Keratinocyte (primary cell): ENCODE measurements at regions not wholly inside any gene's neighbourhood (a gene's known extent, or its start where the extent isn't known, plus 50 kb on each side); places are given as distances from the start of the nearest gene placed in this dataset.

Source experiments
- DNase-seq: peaks from one replicate; pipeline ENCODE4 v3.0.0-alpha.2; 2011; ENCODE audit warnings: low read depth, missing footprints, low spot score
- FAIRE-seq: peaks from 2 replicates; lab custom pipeline; 2011; peaks lifted over from hg19 to GRCh38; lab: Jason Lieb, UNC
- H2AFZ ChIP-seq: 2 replicates; pipeline ENCODE4 v1.6.0; 2012; ENCODE audit warnings: low read length, control low read depth, inconsistent platforms; ENCODE audit not compliant: control insufficient read depth
- H3K27ac ChIP-seq: 2 replicates; pipeline ENCODE4 v1.5.1; 2011; ENCODE audit warnings: low read length; ENCODE audit not compliant: control insufficient read depth, insufficient read depth
- H3K27me3 ChIP-seq: 3 replicates; pipeline ENCODE4 v1.6.0; 2011; ENCODE audit warnings: low read length; ENCODE audit not compliant: control insufficient read depth, insufficient read depth; ENCODE audit errors: extremely low read depth
- H3K36me3 ChIP-seq, 2 experiments: 2 replicates in 1 of 2; 3 replicates in 1 of 2; pipeline ENCODE4 v1.5.1; 2011; ENCODE audit warnings: low read length in 2 of 2, mild to moderate bottlenecking in 1 of 2; ENCODE audit not compliant: control insufficient read depth in 2 of 2, insufficient read depth in 2 of 2; ENCODE audit errors: extremely low read depth in 1 of 2
- H3K4me1 ChIP-seq: 3 replicates; pipeline ENCODE4 v1.5.1; 2011; ENCODE audit warnings: low read length; ENCODE audit not compliant: control insufficient read depth, insufficient read depth; ENCODE audit errors: extremely low read depth
- H3K4me2 ChIP-seq: 3 replicates; pipeline ENCODE4 v1.6.0; 2011; ENCODE audit warnings: low read depth, low read length; ENCODE audit not compliant: control insufficient read depth, insufficient read depth; ENCODE audit errors: extremely low read depth
- H3K4me3 ChIP-seq, 3 experiments: fragments of 200-600 bp in 1 of 3; sonication (generic) in 1 of 3; 2 replicates in 2 of 3; 3 replicates in 1 of 3; pipeline ENCODE4 v1.5.1; 2011 to 2016; ENCODE audit warnings: low read length in 3 of 3, mild to moderate bottlenecking in 3 of 3, control low read depth in 2 of 3, inconsistent platforms in 1 of 3, low read depth in 1 of 3, mixed read lengths in 1 of 3, mixed run types in 1 of 3, moderate library complexity in 1 of 3; ENCODE audit not compliant: control insufficient read depth in 2 of 3, insufficient read depth in 2 of 3; ENCODE audit errors: extremely low read depth in 1 of 3
- H3K79me2 ChIP-seq: 2 replicates; pipeline ENCODE4 v1.6.0; 2012; ENCODE audit warnings: low read length; ENCODE audit not compliant: control insufficient read depth, insufficient read depth
- H3K9ac ChIP-seq: 3 replicates; pipeline ENCODE4 v1.6.0; 2011; ENCODE audit warnings: low read length; ENCODE audit not compliant: control insufficient read depth, insufficient read depth; ENCODE audit errors: extremely low read depth
- H3K9me1 ChIP-seq: 3 replicates; pipeline ENCODE4 v1.6.0; 2011; ENCODE audit warnings: low read length; ENCODE audit not compliant: control insufficient read depth, insufficient read depth; ENCODE audit errors: extremely low read depth
- H3K9me3 ChIP-seq: 2 replicates; pipeline ENCODE4 v1.5.1; 2012; ENCODE audit warnings: low read depth, low read length; ENCODE audit not compliant: control insufficient read depth
- H4K20me1 ChIP-seq: 3 replicates; pipeline ENCODE4 v1.6.0; 2011; ENCODE audit warnings: low read length; ENCODE audit not compliant: control insufficient read depth, insufficient read depth; ENCODE audit errors: extremely low read depth
- EZH2 ChIP-seq: IDR thresholded peaks from one replicate; pipeline ENCODE4 v1.6.1; 2012; ENCODE audit warnings: inconsistent platforms, mild to moderate bottlenecking, low read length, moderate library complexity
- dilution Hi-C: fragments of 300-500 bp; cut with MboI; formaldehyde crosslinking; loops from one replicate; pipeline ENCODE4 v1.7.0; 2020; ENCODE audit warnings: low sequenced_read_pairs; ENCODE audit not compliant: extremely low pct_ligation_motif_present
- TF ChIP-seq, protein P1 (sequence below), 3 experiments: IDR thresholded peaks in 1 of 3; conservative IDR thresholded peaks in 1 of 3; optimal IDR thresholded peaks in 1 of 3; 2 replicates in 2 of 3; 3 replicates in 1 of 3; pipeline versions ENCODE3 to v1.5.1; 2011; ENCODE audit warnings: low read length in 3 of 3, mild to moderate bottlenecking in 3 of 3, moderate library complexity in 2 of 3, control low read depth in 1 of 3, inconsistent platforms in 1 of 3; ENCODE audit not compliant: insufficient read depth in 2 of 3; ENCODE audit errors: extremely low read depth in 1 of 3

DNA sequence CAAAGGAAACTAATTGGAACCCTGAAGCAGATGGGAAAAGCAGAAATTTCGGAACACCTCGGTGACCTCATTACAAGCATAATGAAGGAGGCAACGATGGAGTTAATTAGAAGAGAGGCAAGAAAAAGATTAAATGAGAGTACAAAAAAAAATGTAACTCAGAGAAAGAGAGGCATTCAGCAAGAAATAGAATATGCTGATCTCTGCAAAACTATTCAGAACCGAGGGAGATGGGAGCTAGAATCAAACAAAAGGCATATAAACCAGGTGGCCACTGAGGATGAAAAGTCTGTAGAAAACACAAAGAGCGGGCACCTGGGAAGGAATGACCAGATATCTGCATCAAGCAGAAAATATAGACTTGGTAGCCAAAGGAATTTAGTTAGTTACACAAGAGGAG is 118.9 kb downstream of the CETN3 start:
- Histone ChIP-seq H3K4me1 (no peaks in the 10 kb centered on the region), H3K27ac (no peak overlapping the region), H2AFZ (no peak overlapping the region), H3K9me1 (no peaks in the 10 kb centered on the region), H3K36me3 (no peaks in the 10 kb centered on the region), H4K20me1 (no peaks in the 10 kb centered on the region), H3K79me2 (no peaks in the 10 kb centered on the region), H3K9me3 (no peaks in the 10 kb centered on the region), H3K4me2 (no peak overlapping the region), H3K27me3 (no peaks in the 10 kb centered on the region), H3K4me3 (no peak overlapping the region), H3K9ac (no peak overlapping the region)
- no peak for DNase-seq
- FAIRE-seq: no peak
- TF ChIP-seq EZH2: no peak
- TF ChIP-seq, protein P1, sequence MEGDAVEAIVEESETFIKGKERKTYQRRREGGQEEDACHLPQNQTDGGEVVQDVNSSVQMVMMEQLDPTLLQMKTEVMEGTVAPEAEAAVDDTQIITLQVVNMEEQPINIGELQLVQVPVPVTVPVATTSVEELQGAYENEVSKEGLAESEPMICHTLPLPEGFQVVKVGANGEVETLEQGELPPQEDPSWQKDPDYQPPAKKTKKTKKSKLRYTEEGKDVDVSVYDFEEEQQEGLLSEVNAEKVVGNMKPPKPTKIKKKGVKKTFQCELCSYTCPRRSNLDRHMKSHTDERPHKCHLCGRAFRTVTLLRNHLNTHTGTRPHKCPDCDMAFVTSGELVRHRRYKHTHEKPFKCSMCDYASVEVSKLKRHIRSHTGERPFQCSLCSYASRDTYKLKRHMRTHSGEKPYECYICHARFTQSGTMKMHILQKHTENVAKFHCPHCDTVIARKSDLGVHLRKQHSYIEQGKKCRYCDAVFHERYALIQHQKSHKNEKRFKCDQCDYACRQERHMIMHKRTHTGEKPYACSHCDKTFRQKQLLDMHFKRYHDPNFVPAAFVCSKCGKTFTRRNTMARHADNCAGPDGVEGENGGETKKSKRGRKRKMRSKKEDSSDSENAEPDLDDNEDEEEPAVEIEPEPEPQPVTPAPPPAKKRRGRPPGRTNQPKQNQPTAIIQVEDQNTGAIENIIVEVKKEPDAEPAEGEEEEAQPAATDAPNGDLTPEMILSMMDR (optimal IDR thresholded peaks at IDR 0.05 in 1 of 3, IDR thresholded peaks at IDR 0.05 in 1 of 3, conservative IDR thresholded peaks at IDR 0.05 in 1 of 3; ENCODE audit: extremely low read depth in 1 of 3, insufficient read depth in 2 of 3, low read length in 3 of 3): no peak
- dilution Hi-C loops: no loop called here

DNA sequence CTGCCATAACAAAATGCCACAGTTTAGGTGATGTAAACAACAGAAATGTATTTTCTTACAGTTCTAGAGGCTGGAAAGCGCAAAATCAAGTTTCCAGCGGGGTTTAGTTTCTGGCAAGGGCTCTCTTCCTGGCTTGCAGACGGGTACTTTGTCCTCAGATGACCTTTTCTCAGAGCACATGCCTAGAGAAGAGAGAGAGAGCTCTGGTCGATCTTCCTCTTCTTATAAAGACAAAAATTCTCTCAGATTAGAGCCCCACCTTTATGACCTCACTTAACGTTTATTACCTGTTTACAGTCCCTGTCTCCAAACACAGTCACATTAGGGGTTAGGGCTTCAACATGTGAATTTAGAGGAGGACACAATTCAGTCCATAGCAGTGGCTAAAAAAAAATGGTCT is 119.7 kb downstream of the CETN3 start:
- H3K4me3 ChIP-seq: no peak overlapping the region
- H3K27me3 ChIP-seq: no peaks in the 10 kb centered on the region
- H3K9ac ChIP-seq: no peak overlapping the region
- H3K4me1 ChIP-seq: no peaks in the 10 kb centered on the region
- no peaks in the 10 kb centered on the region for H3K9me3 ChIP-seq
- H3K4me2 ChIP-seq: no peak overlapping the region
- TF ChIP-seq, protein P1 (optimal IDR thresholded peaks at IDR 0.05 in 1 of 3, IDR thresholded peaks at IDR 0.05 in 1 of 3, conservative IDR thresholded peaks at IDR 0.05 in 1 of 3; ENCODE audit: extremely low read depth in 1 of 3, insufficient read depth in 2 of 3, low read length in 3 of 3): no peak
- TF ChIP-seq EZH2: no peak
- no peaks in the 10 kb centered on the region for H4K20me1 ChIP-seq
- no peak overlapping the region for H3K27ac ChIP-seq
- H2AFZ ChIP-seq: no peak overlapping the region
- FAIRE-seq: no peak
- no peak for DNase-seq
- dilution Hi-C loops: no loop called here
- H3K36me3 ChIP-seq: no peaks in the 10 kb centered on the region
- no peaks in the 10 kb centered on the region for H3K9me1 ChIP-seq
- no peaks in the 10 kb centered on the region for H3K79me2 ChIP-seq
